ENCODE measurements at regions not wholly inside any gene's neighbourhood (a gene's known extent, or its start where the extent isn't known, plus 50 kb on each side); places are given as distances from the start of the nearest gene placed in this dataset.
A peak's percentile ranks its signal among the peaks of the same experiment; 100 is the strongest.

GRCh38 chr6:11410539-11411307 is 126.8 kb upstream of the TMEM170B start:
- Histone ChIP-seq H2AK9ac (replicated peaks; ENCODE audit: low read depth, low read length, poor library complexity) (no peak overlapping the region), H3K36me3 (ENCODE audit: control insufficient read depth, insufficient read depth, low read length) (no peaks in the 10 kb centered on the region), H2BK15ac (ENCODE audit: low read depth, low read length) (peak overlapping the region; percentile 62; the same call in 1 of the 3 replicates), H3K9ac (ENCODE audit: low read depth, low read length) (no peak overlapping the region), H3K27ac (ENCODE audit: insufficient read depth, low read length) (no peak overlapping the region), H3K23ac (ENCODE audit: low read depth, low read length) (no peak overlapping the region), H2BK5ac (ENCODE audit: low read depth, low read length, poor library complexity, severe bottlenecking) (no peak overlapping the region), H3K9me3 (ENCODE audit: control insufficient read depth, insufficient read depth, low read length) (no peaks in the 10 kb centered on the region), H3K27me3 (ENCODE audit: control insufficient read depth, insufficient read depth, low read length) (no peaks in the 10 kb centered on the region), H4K8ac (ENCODE audit: low read depth in 2 of 2, low read length in 2 of 2) (no peak overlapping the region), H4K20me1 (ENCODE audit: insufficient read depth, low read length) (no peaks in the 10 kb centered on the region), H3K4me1 (ENCODE audit: control insufficient read depth, insufficient read depth, low read length) (peaks cover 8% of the 10 kb centered on the region), H3K79me1 (ENCODE audit: low read depth in 1 of 2, low read length in 2 of 2) (no peaks in the 10 kb centered on the region), H3K4me2 (ENCODE audit: low read depth, low read length) (no peak overlapping the region), H2AFZ (replicated peaks; ENCODE audit: low read length, poor library complexity) (no peak overlapping the region), H4K5ac (ENCODE audit: low read depth, low read length) (no peak overlapping the region), H3K14ac (replicated peaks; ENCODE audit: low read depth, low read length) (0 out of 2 replicates have a peak overlapping the region, but pooled peaks have one; percentile 33), H3K18ac (ENCODE audit: low read depth, low read length) (peak overlapping the region; percentile 69; the same call in 1 of the 2 replicates), H2BK120ac (ENCODE audit: low read depth, low read length) (0 out of 2 replicates have a peak overlapping the region, but pooled peaks have one; percentile 2), H3K56ac (ENCODE audit: extremely low read depth, insufficient read depth, low read length) (no peak overlapping the region), H2BK20ac (ENCODE audit: low read depth, low read length) (peak overlapping the region; percentile 2; the same call in 1 of the 2 replicates), H3K4ac (ENCODE audit: low read depth, low read length) (peak overlapping the region; percentile 3; the same call in 1 of the 2 replicates), H3K4me3 (ENCODE audit: insufficient read depth, low read depth, low read length) (no peak overlapping the region), H2AK5ac (ENCODE audit: low read depth, low read length) (peak overlapping the region; percentile 54; the same call in 1 of the 2 replicates), H4K91ac (ENCODE audit: insufficient read depth, low read depth, low read length) (no peak overlapping the region), H3K9me1 (ENCODE audit: insufficient read depth, low read length) (peaks cover 3% of the 10 kb centered on the region; the same call in 1 of the 2 replicates)
- in situ Hi-C loops (cut with MboI; ENCODE audit: low sequenced_read_pairs), result no loop called here
- no CpG with 5 or more reads among the region's 4 CpGs for WGBS, 2 experiments (ENCODE audit: extremely low coverage in 2 of 2, insufficient read length in 1 of 2)
- dilution Hi-C loops (cut with HindIII; ENCODE audit: low sequenced_read_pairs, unreplicated experiment), result no loop called here
- ChIA-PET POLR2A (ENCODE audit: unreplicated experiment) (no interaction called here), CTCF (interaction anchor here (0.6 kb wide), 1 partner anchor 74 kb away, joined by 7 read pairs; no protein-coding TSS in a partner anchor)
- no peak for DNase-seq
- no TSS peak for BruUV-seq (replicated peaks)
- TF ChIP-seq SMC3 (IDR thresholded peaks at IDR 0.05; ENCODE audit: low read depth, low read length) (no peak), ELK1 (IDR thresholded peaks at IDR 0.05; ENCODE audit: borderline replicate concordance, low read depth, low read length) (no peak), NFE2L2 (IDR thresholded peaks at IDR 0.05; ENCODE audit: low read depth, low read length) (no peak), CTCF (conservative IDR thresholded peaks at IDR 0.05; ENCODE audit: low read depth, low read length) (no peak), BHLHE40 (IDR thresholded peaks at IDR 0.05; ENCODE audit: low read depth, low read length) (no peak), FOS (IDR thresholded peaks at IDR 0.05; ENCODE audit: low read depth, low read length) (no peak), POLR2A (IDR thresholded peaks at IDR 0.05; ENCODE audit: low read depth, low read length) (no peak), MAZ (IDR thresholded peaks at IDR 0.05; ENCODE audit: borderline replicate concordance, low read depth, low read length) (no peak), USF2 (IDR thresholded peaks at IDR 0.05; ENCODE audit: low read depth, low read length) (no peak)
- intact Hi-C loops (cut with micrococcal nuclease), result no loop called here
- ATAC-seq (ENCODE audit: low read depth), result no peak
